GM19438 (cell line): ENCODE measurements at regions not wholly inside any gene's neighbourhood (a gene's known extent, or its start where the extent isn't known, plus 50 kb on each side); places are given as distances from the start of the nearest gene placed in this dataset.

Source experiments
- ATAC-seq: cut with Tn5 transposase; IDR thresholded peaks from one replicate; pipeline ENCODE4 v1.9.1; 2021; ENCODE audit warnings: low read depth; ENCODE audit not compliant: unreplicated experiment

DNA sequence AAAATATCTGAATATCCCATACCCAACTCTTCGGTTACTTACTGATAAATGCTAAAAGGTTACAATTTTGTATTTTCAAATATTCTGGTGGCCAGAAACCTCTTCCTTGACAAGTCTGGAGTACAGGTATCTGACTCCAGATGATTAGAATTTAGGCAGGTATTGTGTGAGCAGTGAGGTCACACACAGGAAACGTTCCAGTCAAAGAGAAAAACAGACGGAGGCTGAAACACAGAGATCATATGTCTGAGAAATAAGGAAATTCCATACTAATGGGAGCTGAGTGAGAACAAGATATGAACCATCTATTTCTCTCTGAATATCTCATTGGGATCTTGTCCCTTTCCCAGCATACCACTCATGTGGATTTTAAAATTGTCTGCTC, 89.4 kb upstream of the IGLL5 start:
- ATAC-seq: no peak

DNA sequence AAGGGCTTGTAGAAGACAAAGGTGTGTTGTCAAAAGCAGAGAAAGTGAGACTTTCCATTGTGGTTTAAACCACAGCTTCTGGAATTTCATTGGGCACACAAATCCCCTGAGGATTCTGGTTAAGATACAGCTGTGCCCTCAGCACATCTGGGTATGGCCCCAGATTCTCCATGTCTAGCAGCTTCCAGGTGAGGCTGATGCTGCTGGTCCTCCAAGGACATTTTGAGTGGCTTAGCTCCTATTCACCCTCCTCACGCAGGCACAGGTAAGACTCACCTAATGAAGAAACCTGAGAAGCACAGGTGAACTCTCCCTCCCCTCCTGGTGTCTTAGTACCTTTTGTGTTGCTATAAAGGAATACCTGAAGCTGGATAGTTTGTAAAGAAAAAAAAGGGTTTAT, 88.9 kb upstream of the IGLL5 start:
- ATAC-seq: no peak

DNA sequence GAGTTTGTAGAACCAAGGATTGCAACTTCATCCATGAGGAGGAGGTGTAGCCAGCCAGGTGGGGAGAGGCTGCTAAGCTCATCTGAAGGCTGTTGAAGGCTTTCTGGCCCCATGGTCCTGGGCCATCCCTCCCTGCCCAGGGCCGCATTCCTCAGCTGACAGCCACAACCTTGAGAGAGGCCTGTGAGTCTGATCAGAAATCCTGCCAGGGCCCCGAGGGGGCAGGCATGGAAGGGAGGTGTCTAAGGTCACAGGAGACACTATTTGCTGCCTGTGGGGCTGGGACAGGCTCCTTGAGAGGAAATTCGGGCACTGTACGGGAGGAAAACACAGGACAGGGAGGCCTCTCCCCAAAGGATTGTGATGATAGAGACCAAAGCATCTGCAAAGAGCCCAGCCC, 88.1 kb upstream of the IGLL5 start:
- ATAC-seq: no peak

DNA sequence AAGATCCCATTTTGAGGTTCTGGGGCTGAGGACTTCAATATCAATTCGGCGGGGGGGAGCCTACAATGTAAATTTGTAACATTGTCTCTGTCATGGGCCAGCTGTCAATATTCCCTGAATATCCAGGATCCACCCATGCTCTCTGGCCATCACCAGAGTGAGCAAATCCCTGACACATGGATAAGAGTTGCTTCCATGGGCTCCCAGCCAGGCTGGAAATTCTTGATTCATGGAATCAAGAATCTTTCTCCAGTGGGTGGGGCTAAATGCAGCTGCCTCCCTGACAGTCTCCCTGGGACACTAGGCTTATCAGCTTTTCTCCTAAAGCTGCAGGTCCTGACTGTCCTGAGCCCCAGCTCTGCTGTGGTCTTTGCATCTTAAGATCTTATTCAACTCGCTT, 86.9 kb upstream of the IGLL5 start:
- no peak for ATAC-seq

DNA sequence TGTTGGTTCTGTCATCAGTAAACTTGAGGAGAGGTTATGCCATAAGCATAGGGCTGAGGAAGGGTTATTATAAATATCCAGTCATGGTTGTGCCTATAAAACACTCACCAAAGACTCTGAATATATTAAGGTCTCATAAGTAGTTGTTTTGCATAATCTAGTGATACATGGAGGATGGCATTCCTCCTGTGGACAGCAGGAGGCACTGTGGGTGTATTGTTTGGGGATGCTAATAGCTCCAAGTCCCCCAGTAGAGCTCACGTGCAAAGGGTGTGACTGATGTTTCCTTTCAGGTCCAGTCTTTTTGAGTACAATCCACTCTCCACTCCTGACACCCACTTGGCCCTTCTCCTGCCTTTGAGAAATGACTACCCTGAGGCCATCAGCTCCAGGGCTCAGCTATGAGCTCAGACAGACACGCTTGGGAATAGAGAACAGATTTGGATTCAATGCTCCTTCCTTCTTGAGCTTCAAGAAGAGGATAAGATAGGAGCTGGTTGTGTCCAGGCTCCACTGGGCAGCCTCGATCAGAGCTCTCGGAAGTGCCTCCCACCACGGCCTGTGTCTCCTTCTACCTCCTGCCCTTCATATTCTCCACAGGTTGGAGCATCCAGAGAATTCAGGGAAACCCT, 85.2 kb upstream of the IGLL5 start:
- no peak for ATAC-seq

DNA sequence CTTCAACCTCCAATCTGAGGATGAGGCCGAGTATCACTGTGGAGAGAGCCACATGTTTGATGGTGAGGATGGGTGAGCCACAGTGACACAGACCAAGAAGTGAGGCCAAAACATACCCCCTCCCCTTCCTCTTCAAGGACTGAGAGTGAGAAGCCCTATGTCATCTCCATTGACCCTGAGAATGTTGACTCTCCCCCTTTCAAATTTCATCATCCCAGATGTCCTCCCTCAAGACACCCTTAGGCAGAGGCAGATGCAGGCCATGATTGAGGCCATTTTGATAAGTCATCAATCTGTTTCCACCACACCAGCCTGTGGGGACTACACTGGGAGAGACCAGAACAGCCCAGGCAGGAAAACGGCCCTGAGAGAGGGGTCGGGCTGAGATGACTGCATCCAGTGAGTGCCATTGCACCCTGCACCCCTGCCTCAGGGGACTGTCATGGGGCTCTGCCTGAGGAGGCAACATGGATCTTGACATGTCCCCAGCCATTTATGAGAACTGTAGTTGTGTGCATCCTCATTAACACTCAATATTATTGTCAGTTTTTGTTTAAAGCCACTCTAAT, 84.2 kb upstream of the IGLL5 start:
- no peak for ATAC-seq

DNA sequence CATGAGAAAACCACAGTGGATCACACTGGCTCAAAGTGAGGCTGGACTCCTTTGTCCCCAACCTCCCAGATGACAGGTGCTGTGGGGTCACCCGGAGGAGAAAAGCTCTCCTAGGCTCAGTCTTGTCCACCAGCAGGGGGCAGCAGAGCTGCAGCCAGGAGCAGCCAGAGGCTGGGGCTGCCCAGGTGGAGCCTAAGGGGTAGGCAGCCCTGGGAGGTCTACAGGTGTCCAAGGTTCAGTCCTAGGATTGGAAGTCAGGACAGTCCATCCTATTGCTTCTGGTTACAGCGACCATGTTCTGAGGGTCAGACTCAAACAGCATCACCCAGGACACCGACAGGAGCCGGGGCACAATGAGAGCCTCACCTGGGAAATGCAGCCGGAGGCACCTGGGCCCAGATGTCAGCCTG, 77.6 kb upstream of the IGLL5 start:
- no peak for ATAC-seq

DNA sequence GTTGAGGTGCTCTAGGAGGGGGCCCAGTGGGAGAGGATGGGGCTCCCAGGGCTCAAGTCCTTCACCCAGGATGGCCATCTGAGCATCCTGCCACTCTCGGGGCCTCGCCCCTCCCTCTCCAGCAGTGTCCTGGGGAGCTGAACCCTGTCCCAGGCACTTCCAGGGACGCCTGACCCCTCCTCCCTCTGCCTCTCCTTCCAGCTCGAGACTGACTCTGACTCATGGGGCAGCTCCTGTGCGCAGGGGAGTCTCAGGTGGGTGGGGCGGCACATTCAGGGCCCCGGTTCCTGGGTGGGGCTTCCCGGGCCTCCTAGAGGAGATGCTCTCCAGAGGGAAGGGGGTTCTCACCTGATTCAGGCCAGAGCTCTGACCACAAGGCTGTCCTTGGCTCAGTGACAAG, 77.1 kb upstream of the IGLL5 start:
- no peak for ATAC-seq

DNA sequence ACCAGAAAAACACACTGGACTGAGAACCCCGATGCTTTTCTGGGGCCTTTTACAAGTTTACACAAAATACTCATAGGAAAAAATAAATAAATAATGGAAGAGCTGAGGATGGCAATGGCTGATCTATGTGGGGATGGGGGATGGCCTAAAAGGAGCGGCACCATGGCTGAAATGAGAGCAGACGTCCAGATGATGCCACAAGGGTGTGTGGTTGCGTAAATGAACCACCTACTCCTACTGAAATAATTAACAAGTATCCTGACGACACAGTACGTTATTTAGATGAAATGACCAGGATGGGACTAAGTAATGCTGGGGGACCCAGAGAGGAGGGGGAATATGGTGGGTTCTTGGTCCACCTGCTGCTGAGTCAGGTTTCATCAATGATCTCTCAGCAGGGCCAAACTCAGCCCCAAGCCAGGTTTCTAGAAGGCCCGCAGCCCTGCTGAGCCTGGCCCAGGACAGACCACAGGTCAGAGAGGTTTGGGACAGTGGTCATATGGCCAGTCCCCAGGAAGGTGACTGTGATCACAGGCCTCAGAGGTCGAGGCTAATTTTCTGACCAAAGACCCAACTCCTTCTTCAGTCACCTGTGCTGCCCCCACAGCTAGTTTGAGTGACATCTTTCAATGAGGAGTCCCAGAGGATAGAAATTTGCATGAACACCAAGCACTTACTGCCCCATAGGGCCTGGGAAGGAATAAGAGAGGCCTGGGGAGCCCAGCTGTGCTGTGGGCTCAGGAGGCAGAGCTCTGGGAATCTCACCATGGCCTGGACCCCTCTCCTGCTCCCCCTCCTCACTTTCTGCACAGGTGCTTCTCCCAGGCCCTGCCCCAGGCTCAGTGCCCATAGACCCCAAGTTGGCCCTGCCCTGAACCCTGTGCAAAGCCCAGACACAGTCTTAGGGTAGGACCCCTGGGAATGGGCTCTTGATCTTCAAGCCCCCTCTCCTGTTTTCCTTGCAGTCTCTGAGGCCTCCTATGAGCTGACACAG, 76.3 kb upstream of the IGLL5 start:
- ATAC-seq: no peak

DNA sequence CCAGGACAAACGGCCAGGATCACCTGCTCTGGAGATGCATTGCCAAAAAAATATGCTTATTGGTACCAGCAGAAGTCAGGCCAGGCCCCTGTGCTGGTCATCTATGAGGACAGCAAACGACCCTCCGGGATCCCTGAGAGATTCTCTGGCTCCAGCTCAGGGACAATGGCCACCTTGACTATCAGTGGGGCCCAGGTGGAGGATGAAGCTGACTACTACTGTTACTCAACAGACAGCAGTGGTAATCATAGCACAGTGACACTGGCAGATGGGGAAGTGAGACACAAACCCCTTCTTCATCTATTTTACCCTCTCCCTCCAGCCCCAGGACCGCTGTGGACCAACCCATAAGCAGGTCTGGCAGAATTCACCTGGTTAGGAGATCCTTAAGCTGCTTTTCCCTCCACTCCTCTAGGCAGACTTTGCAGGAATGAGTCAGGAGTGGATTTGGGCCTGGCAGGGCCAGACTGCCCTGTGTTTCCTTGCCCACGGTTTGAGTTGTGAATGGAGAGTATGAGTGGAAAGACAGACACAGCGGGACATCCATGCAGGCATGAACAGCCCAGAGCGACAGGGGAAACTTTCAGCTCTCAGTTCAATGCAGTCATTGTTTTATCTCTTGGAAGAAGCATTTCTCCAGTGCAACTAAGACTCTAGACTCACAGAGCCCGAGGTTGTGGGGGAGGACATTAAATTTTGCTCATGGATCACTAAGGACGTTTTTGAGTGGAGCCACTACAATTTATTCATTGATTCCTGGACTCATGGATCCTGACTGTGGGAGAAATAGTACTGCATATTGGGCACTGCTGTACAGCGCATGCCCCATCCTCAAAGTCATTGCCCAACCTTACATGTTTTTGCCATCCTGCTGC, 75.3 kb upstream of the IGLL5 start:
- ATAC-seq: no peak

DNA sequence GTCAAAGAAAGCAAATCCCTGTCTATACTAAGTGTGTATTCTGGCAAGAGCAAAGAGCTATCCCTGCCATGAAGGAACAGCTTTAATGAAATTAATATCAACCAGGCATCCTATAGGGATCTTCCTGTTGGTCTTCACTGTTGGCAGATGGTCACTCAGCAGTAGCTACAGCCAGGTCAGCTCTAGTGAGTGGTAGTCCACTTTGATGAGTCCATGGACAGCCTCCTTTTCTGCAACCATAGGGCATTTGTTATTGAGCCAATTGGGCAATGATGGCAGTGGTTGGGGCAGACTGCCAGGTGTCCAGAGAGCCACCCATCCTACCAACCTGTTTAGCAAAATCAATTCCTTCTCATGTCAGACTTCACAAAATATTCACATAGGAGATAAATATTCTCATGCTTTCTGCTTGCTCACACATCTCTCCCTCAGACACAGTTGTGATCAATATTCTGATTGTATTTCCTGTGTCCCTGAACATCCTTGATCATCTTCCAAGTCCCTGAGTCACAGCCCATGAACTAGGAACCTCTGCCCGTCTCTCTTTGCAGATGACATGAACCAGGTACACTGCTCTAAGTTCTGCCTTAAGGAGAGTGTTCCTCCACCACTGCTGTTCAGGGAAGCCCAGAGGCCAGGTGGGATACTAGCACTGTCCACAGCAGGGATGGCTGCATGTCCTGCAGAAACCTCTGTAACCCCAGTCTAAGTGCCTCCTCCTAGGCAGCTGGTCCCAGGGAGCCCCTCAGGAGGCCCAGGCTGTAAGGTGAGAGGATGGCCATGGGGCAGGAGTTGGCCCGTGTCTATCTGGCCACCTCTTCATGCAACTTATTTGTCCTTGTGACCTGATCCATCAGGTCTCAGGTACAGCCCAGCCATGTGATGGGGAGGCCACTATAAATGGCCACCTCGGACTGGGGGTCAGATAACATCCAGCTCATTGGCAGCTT, 74.2 kb upstream of the IGLL5 start:
- no peak for ATAC-seq

DNA sequence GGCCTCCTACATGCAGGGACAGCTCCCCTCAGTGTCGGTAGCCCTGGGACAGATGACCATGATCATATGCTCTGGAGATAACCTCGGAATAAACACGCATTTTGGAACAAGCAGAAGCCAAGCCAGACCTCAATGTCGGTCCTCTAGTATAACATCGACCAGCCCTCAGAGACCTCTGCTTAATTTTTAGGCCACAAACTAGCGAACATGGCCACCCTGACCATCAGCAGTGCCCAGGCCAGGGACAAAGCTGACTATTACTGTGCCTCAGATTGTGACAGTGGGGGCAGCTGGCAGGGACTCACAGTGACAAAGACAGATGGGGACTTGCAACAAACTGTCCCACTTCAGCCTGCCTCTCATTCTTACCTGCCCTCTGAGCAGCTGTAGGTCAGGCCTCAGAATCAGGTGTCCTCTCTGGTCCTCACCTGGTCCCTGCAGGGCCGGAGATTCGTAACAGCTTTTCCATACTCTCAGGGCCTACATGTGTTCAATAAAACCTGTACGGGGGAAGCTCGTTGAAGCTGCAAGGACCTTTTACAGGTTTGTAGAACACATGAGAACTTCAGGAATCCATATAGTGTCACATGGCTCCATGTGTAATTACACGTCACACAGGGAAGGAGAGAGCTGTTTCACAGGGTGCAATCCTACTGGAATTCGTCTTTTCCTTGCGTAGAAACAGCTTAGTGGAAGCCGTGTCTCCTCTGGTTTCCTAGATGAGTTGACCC, 72.8 kb upstream of the IGLL5 start:
- ATAC-seq: no peak

DNA sequence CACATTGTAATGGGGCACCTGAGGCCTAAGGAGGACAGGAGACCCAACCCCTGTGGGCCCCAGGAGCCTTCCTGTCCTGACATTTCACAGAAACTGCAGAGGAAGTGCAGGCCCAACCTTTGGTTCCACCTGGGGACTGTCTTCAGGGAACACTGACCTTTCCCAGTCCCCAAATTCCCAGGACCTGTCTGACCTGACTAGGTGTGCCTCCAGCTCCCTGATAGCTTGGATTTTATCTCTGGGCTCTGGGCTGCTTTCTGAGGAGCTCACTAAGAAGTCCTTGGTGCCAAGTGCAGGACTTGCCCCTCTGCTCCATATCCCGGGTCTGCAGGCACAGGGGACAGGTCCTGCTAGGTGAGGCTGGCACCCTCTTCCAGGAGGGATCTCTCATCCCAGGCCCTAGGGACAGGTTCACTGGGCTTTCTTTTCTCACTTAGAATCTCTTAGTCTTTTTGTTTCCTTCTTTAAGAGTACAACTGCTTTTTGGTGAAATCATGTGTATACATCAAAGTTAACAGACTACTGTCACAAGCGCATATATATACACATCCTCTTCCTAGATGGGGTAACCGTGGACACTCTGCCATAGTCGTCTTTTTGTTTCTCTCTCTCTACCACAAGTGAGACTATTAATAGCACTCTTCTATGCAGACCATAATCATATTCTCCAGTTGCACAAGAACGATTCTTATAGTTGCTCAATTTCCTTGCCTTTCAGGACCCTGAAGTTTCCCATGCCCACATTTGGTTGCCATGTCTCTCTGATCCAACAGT, 72.0 kb upstream of the IGLL5 start:
- no peak for ATAC-seq

DNA sequence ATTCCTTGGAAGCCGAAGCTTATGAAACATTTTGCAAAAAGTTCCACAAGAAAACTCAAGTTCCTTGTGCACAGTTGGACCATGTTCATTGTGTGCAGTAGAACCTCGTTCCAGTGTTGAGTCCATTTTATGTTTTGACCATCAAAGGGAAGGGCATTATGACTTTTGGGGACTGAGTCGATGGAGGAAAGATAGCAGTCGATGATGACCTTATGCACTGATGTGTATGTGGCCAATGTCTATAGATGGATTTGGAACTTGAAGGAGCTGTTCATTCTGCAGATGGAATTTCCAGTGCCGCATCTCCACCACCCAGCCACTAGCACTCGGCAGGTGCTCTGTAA, 71.5 kb upstream of the IGLL5 start:
- no peak for ATAC-seq

DNA sequence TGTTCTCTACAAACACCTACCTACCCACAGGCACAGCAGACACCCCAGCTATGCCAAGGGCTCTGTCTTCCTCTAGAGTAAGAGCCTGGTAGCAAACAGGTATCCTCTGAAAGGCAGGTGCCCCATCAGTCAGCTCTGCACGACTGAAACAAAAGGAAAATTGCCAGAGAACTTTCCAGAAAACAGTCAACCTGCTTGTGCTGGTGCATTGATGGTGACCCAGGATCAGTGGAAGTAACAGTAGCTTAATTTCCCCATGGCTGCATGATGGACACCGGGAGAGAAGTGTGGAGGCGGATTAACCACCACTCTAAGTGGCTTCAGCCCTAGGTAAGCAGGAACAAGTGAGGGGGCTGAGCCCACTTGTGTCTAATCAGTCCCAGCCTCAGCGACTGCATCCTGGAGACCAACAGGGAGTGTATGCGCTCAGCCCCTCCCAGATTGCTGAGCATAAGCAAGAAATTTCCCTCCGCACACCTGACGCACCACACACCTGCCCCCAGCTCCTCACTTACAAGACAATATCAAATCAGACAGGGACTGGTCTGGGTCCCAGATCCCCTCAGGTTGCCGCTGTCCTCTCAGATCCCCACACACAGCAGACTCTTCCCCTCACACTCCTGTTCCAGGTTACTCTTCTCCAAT, 70.7 kb upstream of the IGLL5 start:
- ATAC-seq: no peak

DNA sequence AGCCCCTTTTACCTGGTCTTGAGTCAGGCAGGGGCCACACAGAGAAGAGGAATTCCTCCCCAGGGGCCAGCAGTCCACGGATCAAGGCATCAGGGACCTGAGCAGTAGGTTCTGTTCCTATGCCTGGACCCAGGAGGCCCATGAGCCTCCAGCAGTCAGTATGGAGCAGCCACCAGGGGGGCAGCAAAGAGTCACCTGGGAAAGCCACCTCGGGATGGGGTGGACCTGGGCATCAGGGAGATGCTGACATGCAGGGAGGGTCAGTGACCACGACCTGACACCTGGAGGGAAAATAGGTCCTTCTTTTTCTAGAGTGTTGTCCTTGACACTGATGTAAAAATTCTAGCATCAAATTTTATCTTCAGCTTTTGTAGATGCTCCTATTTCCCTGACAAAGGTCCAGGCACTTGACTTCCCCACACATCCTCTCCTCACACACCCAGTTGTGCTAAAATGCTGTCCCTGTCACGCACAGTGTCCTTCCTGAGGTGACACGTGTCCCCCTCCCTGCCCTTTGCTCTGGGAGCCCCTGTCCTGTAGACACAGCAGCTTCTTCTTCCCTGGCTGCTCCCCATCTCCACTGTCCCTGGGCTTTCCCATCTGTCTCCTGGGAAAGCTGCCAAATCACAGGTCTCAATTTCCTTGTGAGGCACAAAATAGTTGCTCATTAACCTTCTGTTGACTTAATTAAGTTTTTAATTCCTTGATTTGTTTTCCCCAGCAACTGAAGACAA, 70.0 kb upstream of the IGLL5 start:
- no peak for ATAC-seq

DNA sequence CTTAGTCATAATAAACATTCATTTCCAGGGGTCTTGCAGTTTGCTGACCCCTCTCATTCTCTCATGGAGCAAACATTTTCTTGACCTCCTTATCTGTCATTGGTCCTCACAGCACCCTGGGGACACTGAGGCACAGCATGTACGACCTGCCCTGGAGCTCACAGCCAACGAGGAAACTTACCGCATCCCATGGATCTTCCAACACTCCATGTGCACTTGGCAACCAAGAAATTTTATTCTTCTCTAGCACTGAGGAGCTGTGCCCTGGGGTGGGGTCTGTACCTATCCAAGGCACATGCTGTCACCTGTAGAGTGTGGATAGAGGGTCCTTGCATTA, 69.4 kb upstream of the IGLL5 start:
- no peak for ATAC-seq
